H1 (cell line): ENCODE measurements at regions not wholly inside any gene's neighbourhood (a gene's known extent, or its start where the extent isn't known, plus 50 kb on each side); places are given as distances from the start of the nearest gene placed in this dataset.

ENCODE experiments used
- CEBPB ChIP-seq: IDR thresholded peaks from 2 replicates; pipeline ENCODE4 v1.6.1; 2012; ENCODE audit warnings: low read depth, low read length
- CREB1 ChIP-seq: IDR thresholded peaks from 2 replicates; pipeline ENCODE4 v1.6.1; 2012; ENCODE audit warnings: inconsistent platforms
- EP300 ChIP-seq, 2 experiments: IDR thresholded peaks; 1 replicate in 1 of 2; 2 replicates in 1 of 2; pipeline ENCODE4 v1.6.1; 2011 to 2012; ENCODE audit warnings: low read depth in 2 of 2, low read length in 2 of 2, mild to moderate bottlenecking in 2 of 2, borderline replicate concordance in 1 of 2, inconsistent platforms in 1 of 2, moderate library complexity in 1 of 2
- GTF2F1 ChIP-seq: IDR thresholded peaks from 2 replicates; pipeline ENCODE4 v1.6.1; 2012; ENCODE audit warnings: low read depth, low read length, improper control_type of control experiment, borderline replicate concordance
- HDAC2 ChIP-seq, 2 experiments: fragments of 300-600 bp in 1 of 2; sonication (generic) in 1 of 2; IDR thresholded peaks; 2 replicates each; pipeline ENCODE4 v1.6.1; 2011 to 2012; ENCODE audit warnings: low read depth in 2 of 2, low read length in 2 of 2, mild to moderate bottlenecking in 2 of 2, moderate library complexity in 2 of 2, borderline replicate concordance in 1 of 2, inconsistent platforms in 1 of 2
- KDM1A ChIP-seq: fragments of 200-600, 300-600 bp; sonication (generic); IDR thresholded peaks from 2 replicates; pipeline ENCODE4 v1.7.1; 2016; ENCODE audit warnings: mild to moderate bottlenecking, low read length, borderline replicate concordance
- PHF8 ChIP-seq: fragments of 200-600 bp; sonication (generic); conservative IDR thresholded peaks from 2 replicates; pipeline ENCODE4 v1.7.1; 2012; ENCODE audit warnings: low read depth, mild to moderate bottlenecking, inconsistent platforms, low read length, moderate library complexity
- POLR2A ChIP-seq, 2 experiments: IDR thresholded peaks; 1 replicate in 1 of 2; 2 replicates in 1 of 2; pipeline ENCODE4 v1.6.1; 2011; ENCODE audit warnings: low read depth in 2 of 2, low read length in 2 of 2, mild to moderate bottlenecking in 2 of 2; ENCODE audit errors: control extremely low read depth in 1 of 2
- POLR2AphosphoS5 ChIP-seq: IDR thresholded peaks from 2 replicates; pipeline ENCODE4 v1.6.1; 2011; ENCODE audit warnings: low read depth, low read length
- RNF2 ChIP-seq: fragments of 200-900, 300-1000 bp; sonication (generic); IDR thresholded peaks from 2 replicates; pipeline ENCODE4 v1.7.1; 2016; ENCODE audit warnings: borderline replicate concordance, low read depth, mild to moderate bottlenecking, antibody characterized with exemption, low read length; ENCODE audit not compliant: poor library complexity, severe bottlenecking; ENCODE audit errors: missing control alignments
- SIN3A ChIP-seq, 2 experiments: IDR thresholded peaks in 1 of 2; conservative IDR thresholded peaks in 1 of 2; 2 replicates each; pipeline ENCODE4 v1.6.1; 2011 to 2012; ENCODE audit warnings: low read length in 2 of 2, improper control_type of control experiment in 1 of 2, low read depth in 1 of 2, mild to moderate bottlenecking in 1 of 2
- SUZ12 ChIP-seq: fragments of 200-600 bp; sonication (generic); IDR thresholded peaks from 2 replicates; pipeline ENCODE4 v1.6.1; 2012; ENCODE audit warnings: mild to moderate bottlenecking, inconsistent platforms, low read length, moderate library complexity, mixed read lengths
- TF ChIP-seq, protein P1 (sequence below), 3 experiments: IDR thresholded peaks; 1 replicate in 2 of 3; 2 replicates in 1 of 3; pipeline versions ENCODE4 v1.5.1 to v1.6.1; 2011; ENCODE audit warnings: low read length in 3 of 3, mild to moderate bottlenecking in 3 of 3, inconsistent platforms in 2 of 3, low read depth in 1 of 3, moderate library complexity in 1 of 3; ENCODE audit not compliant: insufficient read depth in 1 of 3; ENCODE audit errors: control extremely low read depth in 1 of 3
- TF ChIP-seq, protein P2 (sequence below): IDR thresholded peaks from 2 replicates; pipeline ENCODE4 v1.6.1; 2012; ENCODE audit warnings: inconsistent platforms

DNA sequence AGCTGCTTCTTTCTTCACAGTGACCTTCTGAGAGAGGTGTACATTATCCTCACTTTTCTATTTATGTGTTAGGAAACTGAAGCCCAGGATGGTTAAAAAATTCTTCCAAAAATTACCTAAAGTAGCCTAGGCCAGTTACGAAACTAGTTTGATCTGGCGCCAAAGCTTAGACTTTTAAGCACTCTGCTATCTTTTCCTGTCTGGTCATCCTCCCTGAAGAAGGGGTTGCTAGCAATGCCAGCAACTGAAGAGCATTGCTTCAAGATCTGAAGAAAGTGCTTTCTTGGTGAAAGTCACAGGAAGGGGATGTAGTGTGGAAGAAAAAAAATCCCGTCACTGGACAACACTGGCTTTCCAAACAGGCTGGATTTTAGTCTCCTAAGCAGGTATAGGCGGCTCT is 618.8 kb upstream of the GRM7 start:
- TF ChIP-seq SUZ12 (no peak), SIN3A (conservative IDR thresholded peaks at IDR 0.05 in 1 of 2, IDR thresholded peaks at IDR 0.05 in 1 of 2; ENCODE audit: low read depth in 1 of 2, low read length in 2 of 2) (no peak), GTF2F1 (no peak), POLR2AphosphoS5 (no peak), POLR2A (IDR thresholded peaks at IDR 0.05; ENCODE audit: control extremely low read depth in 1 of 2, low read depth in 2 of 2, low read length in 2 of 2) (no peak), EP300 (IDR thresholded peaks at IDR 0.05; ENCODE audit: borderline replicate concordance in 1 of 2, low read depth in 2 of 2, low read length in 2 of 2) (no peak), CEBPB (no peak), HDAC2 (IDR thresholded peaks at IDR 0.05; ENCODE audit: borderline replicate concordance in 1 of 2, low read depth in 2 of 2, low read length in 2 of 2) (no peak), CREB1 (no peak), PHF8 (no peak), KDM1A (no peak), RNF2 (no peak)
- TF ChIP-seq, protein P1, sequence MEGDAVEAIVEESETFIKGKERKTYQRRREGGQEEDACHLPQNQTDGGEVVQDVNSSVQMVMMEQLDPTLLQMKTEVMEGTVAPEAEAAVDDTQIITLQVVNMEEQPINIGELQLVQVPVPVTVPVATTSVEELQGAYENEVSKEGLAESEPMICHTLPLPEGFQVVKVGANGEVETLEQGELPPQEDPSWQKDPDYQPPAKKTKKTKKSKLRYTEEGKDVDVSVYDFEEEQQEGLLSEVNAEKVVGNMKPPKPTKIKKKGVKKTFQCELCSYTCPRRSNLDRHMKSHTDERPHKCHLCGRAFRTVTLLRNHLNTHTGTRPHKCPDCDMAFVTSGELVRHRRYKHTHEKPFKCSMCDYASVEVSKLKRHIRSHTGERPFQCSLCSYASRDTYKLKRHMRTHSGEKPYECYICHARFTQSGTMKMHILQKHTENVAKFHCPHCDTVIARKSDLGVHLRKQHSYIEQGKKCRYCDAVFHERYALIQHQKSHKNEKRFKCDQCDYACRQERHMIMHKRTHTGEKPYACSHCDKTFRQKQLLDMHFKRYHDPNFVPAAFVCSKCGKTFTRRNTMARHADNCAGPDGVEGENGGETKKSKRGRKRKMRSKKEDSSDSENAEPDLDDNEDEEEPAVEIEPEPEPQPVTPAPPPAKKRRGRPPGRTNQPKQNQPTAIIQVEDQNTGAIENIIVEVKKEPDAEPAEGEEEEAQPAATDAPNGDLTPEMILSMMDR (IDR thresholded peaks at IDR 0.05; ENCODE audit: control extremely low read depth in 1 of 3, insufficient read depth in 1 of 3, low read depth in 1 of 3, low read length in 3 of 3) = no peak
- TF ChIP-seq, protein P2, sequence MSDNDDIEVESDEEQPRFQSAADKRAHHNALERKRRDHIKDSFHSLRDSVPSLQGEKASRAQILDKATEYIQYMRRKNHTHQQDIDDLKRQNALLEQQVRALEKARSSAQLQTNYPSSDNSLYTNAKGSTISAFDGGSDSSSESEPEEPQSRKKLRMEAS = no peak
